ENCODE measurements at regions not wholly inside any gene's neighbourhood (a gene's known extent, or its start where the extent isn't known, plus 50 kb on each side); places are given as distances from the start of the nearest gene placed in this dataset.

DNA sequence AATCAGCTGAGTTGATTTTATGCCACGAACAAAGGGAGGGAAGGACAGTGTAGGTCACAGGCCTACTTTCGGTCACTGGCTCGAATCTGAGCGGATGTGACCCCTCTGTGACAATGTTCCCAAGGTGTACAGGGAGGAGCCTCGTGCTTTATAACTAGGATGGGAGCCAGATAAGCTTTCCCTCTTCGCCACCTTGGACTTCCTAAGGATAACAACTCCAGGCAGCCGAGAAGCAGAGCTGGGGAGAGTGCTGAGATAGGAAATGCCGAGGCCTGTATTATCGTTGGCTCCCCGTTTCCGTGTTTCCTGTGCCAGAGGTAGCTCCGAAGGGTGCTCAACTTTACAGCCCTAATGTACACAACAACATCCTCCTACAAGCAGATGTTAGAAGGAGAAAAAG lies 217.8 kb upstream of the IRX3 start:
- Histone ChIP-seq H3K9ac (ENCODE audit: low read length) (no peak overlapping the region), H3K27ac (ENCODE audit: low read depth, low read length) (no peak overlapping the region), H3K27me3 (ENCODE audit: control insufficient read depth, insufficient read depth, low read length) (no peaks in the 10 kb centered on the region), H3K4me1 (ENCODE audit: control insufficient read depth, insufficient read depth, low read length) (peaks cover 33% of the 10 kb centered on the region), H3K36me3 (ENCODE audit: control insufficient read depth, insufficient read depth, low read length) (no peaks in the 10 kb centered on the region), H3K9me3 (ENCODE audit: control insufficient read depth, insufficient read depth, low read depth, low read length) (no peaks in the 10 kb centered on the region), H3K4me3 (ENCODE audit: low read depth, low read length) (no peak overlapping the region)

GRCh38 chr16:54503856-54504219 lies 217.3 kb upstream of the IRX3 start:
- no peak overlapping the region for H3K9ac ChIP-seq (ENCODE audit: low read length)
- peaks cover 33% of the 10 kb centered on the region for H3K4me1 ChIP-seq (ENCODE audit: control insufficient read depth, insufficient read depth, low read length)
- H3K9me3 ChIP-seq (ENCODE audit: control insufficient read depth, insufficient read depth, low read depth, low read length) = no peaks in the 10 kb centered on the region
- no peaks in the 10 kb centered on the region for H3K27me3 ChIP-seq (ENCODE audit: control insufficient read depth, insufficient read depth, low read length)
- H3K4me3 ChIP-seq (ENCODE audit: low read depth, low read length) = no peak overlapping the region
- no peaks in the 10 kb centered on the region for H3K36me3 ChIP-seq (ENCODE audit: control insufficient read depth, insufficient read depth, low read length)
- H3K27ac ChIP-seq (ENCODE audit: low read depth, low read length) = no peak overlapping the region

DNA sequence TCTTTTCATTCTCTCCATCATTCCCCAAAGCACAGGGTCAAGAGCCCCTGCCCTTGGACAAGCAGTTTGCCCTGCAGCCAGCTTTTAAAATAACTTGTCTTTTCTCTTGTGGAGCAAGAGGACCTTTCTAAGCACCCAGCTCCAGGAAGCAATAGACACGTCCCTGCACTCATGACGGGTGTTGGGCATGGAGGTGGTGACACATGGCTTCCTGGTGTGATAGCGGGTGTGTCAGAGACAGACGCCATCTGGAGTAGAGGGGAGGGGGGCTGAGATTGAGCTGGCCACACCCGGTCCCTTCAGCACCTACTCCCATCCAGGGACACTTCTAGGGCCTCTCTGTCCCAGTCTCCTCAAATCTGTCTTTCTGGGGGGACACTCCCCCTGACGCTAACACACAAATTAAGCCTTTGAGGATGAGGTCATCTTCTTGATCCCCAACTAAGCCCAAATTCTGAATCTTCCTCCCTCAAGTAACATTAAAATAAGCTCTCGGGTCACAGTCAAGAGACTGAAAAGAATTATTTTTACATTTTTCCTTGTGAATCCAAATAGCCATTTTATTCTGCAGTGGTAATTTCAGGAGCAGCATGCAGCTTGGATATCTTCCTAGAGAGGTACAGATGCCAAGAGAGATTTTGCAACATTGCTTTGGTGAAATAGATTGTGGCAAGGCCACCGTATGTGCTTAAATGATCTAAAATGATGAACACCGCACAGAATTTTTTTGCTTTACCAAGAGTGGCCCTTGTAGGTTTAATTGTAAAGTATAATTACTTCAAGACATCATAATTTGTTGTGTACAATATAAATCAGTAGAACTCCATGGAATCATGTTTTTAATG lies 216.6 kb upstream of the IRX3 start:
- Histone ChIP-seq H3K27me3 (ENCODE audit: control insufficient read depth, insufficient read depth, low read length) (no peaks in the 10 kb centered on the region), H3K36me3 (ENCODE audit: control insufficient read depth, insufficient read depth, low read length) (no peaks in the 10 kb centered on the region), H3K4me3 (ENCODE audit: low read depth, low read length) (no peak overlapping the region), H3K4me1 (ENCODE audit: control insufficient read depth, insufficient read depth, low read length) (peaks cover 32% of the 10 kb centered on the region), H3K9me3 (ENCODE audit: control insufficient read depth, insufficient read depth, low read depth, low read length) (peaks cover 3% of the 10 kb centered on the region; the same call in 1 of the 2 replicates), H3K9ac (ENCODE audit: low read length) (no peak overlapping the region), H3K27ac (ENCODE audit: low read depth, low read length) (no peak overlapping the region)

DNA sequence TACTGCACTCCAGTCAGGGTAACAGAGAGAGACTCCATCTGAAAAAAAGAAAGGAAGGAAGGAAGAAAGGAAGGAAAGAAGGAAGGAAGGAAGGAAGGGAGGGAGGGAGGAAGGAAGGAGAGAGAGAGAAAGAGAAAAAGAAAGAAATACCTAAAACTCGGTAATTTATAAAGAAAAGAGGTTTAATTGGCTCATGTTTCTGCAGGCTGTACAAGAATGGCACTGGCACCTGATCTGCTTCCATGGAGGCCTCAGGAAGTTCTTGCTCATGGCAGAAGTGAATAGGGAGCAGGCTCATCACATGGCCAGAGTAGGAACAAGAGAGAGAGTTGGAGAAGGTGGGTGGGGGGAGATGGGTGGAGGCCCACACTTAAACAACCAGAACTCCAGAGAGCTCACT lies 215.2 kb upstream of the IRX3 start:
- Histone ChIP-seq H3K9ac (ENCODE audit: low read length) (no peak overlapping the region), H3K27me3 (ENCODE audit: control insufficient read depth, insufficient read depth, low read length) (no peaks in the 10 kb centered on the region), H3K4me1 (ENCODE audit: control insufficient read depth, insufficient read depth, low read length) (peaks cover 19% of the 10 kb centered on the region), H3K27ac (ENCODE audit: low read depth, low read length) (no peak overlapping the region), H3K36me3 (ENCODE audit: control insufficient read depth, insufficient read depth, low read length) (no peaks in the 10 kb centered on the region), H3K9me3 (ENCODE audit: control insufficient read depth, insufficient read depth, low read depth, low read length) (peaks cover 8% of the 10 kb centered on the region; the same call in 1 of the 2 replicates), H3K4me3 (ENCODE audit: low read depth, low read length) (no peak overlapping the region)

DNA sequence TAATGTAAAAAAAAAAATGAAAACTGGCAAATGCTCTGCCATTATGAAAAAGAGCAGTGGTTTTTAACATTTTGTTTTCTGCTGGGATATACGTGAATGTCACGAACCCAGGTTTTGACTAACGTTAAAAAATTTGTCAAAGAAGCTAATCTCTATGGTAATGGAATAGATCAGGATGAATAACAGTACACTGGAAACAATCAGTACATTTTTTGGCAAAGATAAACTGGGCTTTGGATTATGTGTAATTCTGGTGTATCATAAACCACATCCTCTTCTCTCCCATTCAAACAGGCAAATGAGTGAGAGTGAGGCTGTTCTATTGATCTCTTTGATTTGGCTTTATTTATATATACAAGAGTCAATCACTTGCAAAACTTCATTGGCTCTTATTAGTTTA lies 207.0 kb upstream of the IRX3 start:
- Histone ChIP-seq H3K4me3 (ENCODE audit: low read depth, low read length) (no peak overlapping the region), H3K27ac (ENCODE audit: low read depth, low read length) (no peak overlapping the region), H3K9ac (ENCODE audit: low read length) (no peak overlapping the region), H3K9me3 (ENCODE audit: control insufficient read depth, insufficient read depth, low read depth, low read length) (peaks cover 8% of the 10 kb centered on the region; the same call in 1 of the 2 replicates), H3K4me1 (ENCODE audit: control insufficient read depth, insufficient read depth, low read length) (no peaks in the 10 kb centered on the region), H3K36me3 (ENCODE audit: control insufficient read depth, insufficient read depth, low read length) (no peaks in the 10 kb centered on the region), H3K27me3 (ENCODE audit: control insufficient read depth, insufficient read depth, low read length) (no peaks in the 10 kb centered on the region)

GRCh38 chr16:54493061-54493460 lies 206.5 kb upstream of the IRX3 start:
- H3K36me3 ChIP-seq (ENCODE audit: control insufficient read depth, insufficient read depth, low read length) = no peaks in the 10 kb centered on the region
- no peak overlapping the region for H3K27ac ChIP-seq (ENCODE audit: low read depth, low read length)
- H3K27me3 ChIP-seq (ENCODE audit: control insufficient read depth, insufficient read depth, low read length) = no peaks in the 10 kb centered on the region
- no peak overlapping the region for H3K4me3 ChIP-seq (ENCODE audit: low read depth, low read length)
- H3K9me3 ChIP-seq (ENCODE audit: control insufficient read depth, insufficient read depth, low read depth, low read length) = peaks cover 3% of the 10 kb centered on the region; the same call in 1 of the 2 replicates
- no peak overlapping the region for H3K9ac ChIP-seq (ENCODE audit: low read length)
- H3K4me1 ChIP-seq (ENCODE audit: control insufficient read depth, insufficient read depth, low read length) = no peaks in the 10 kb centered on the region

- H3K9me3 ChIP-seq (ENCODE audit: control insufficient read depth, insufficient read depth, low read depth, low read length) = no peaks in the 10 kb centered on the region
- no peaks in the 10 kb centered on the region for H3K27me3 ChIP-seq (ENCODE audit: control insufficient read depth, insufficient read depth, low read length)
- H3K27ac ChIP-seq (ENCODE audit: low read depth, low read length) = no peak overlapping the region
- no peak overlapping the region for H3K4me3 ChIP-seq (ENCODE audit: low read depth, low read length)
- H3K9ac ChIP-seq (ENCODE audit: low read length) = no peak overlapping the region
- no peaks in the 10 kb centered on the region for H3K4me1 ChIP-seq (ENCODE audit: control insufficient read depth, insufficient read depth, low read length)
- H3K36me3 ChIP-seq (ENCODE audit: control insufficient read depth, insufficient read depth, low read length) = no peaks in the 10 kb centered on the region
Observed at GRCh38 chr16:54490112-54490488, 203.5 kb upstream of the IRX3 start.

DNA sequence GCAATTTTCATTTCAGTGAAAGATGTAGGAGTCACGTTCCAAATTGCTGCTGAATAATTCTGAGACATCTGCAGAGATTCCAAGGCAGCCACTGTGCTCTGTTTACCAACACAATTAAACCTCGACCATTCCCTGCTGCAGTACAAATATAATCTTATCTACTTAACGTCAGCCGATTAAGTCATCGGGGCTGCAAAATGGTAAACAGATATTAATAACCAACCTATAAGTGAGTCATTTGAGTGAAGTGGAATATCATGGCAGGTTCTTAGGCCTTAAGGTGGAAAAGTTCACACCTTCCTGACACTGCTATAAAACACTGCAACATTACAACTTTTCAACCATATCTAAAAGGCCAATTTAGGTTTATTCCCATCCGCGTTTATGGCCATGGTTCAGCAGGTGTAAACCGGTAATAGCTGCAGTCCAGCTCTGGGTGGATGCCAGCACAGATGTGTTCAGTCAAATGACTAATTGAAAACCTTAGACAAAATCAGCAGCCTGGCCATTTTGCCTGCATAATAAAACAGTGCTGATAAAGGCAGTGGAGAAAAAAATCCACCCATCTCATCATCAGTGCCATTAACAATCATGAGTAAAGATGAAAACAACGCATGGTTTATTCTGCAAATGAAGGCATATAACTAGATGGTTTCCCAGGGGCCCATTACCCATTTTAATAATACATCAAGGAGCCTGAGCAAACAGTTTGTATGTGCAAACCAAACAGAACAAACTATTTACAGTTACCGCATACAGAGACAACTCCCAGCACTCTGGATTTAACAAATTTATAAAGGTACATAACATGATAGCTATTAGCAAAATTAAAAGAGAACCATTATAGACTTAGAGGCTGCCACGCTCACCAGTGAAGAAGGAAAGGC lies 202.9 kb upstream of the IRX3 start:
- Histone ChIP-seq H3K36me3 (ENCODE audit: control insufficient read depth, insufficient read depth, low read length) (no peaks in the 10 kb centered on the region), H3K9me3 (ENCODE audit: control insufficient read depth, insufficient read depth, low read depth, low read length) (no peaks in the 10 kb centered on the region), H3K9ac (ENCODE audit: low read length) (no peak overlapping the region), H3K4me3 (ENCODE audit: low read depth, low read length) (no peak overlapping the region), H3K4me1 (ENCODE audit: control insufficient read depth, insufficient read depth, low read length) (no peaks in the 10 kb centered on the region), H3K27ac (ENCODE audit: low read depth, low read length) (no peak overlapping the region), H3K27me3 (ENCODE audit: control insufficient read depth, insufficient read depth, low read length) (no peaks in the 10 kb centered on the region)

GRCh38 chr16:54488729-54489128 lies 202.1 kb upstream of the IRX3 start:
- H3K4me1 ChIP-seq (ENCODE audit: control insufficient read depth, insufficient read depth, low read length) = no peaks in the 10 kb centered on the region
- H3K4me3 ChIP-seq (ENCODE audit: low read depth, low read length) = no peak overlapping the region
- H3K36me3 ChIP-seq (ENCODE audit: control insufficient read depth, insufficient read depth, low read length) = no peaks in the 10 kb centered on the region
- H3K9ac ChIP-seq (ENCODE audit: low read length) = no peak overlapping the region
- no peaks in the 10 kb centered on the region for H3K9me3 ChIP-seq (ENCODE audit: control insufficient read depth, insufficient read depth, low read depth, low read length)
- H3K27ac ChIP-seq (ENCODE audit: low read depth, low read length) = no peak overlapping the region
- no peaks in the 10 kb centered on the region for H3K27me3 ChIP-seq (ENCODE audit: control insufficient read depth, insufficient read depth, low read length)

- Histone ChIP-seq H3K4me1 (ENCODE audit: control insufficient read depth, insufficient read depth, low read length) (no peaks in the 10 kb centered on the region), H3K9me3 (ENCODE audit: control insufficient read depth, insufficient read depth, low read depth, low read length) (no peaks in the 10 kb centered on the region), H3K36me3 (ENCODE audit: control insufficient read depth, insufficient read depth, low read length) (no peaks in the 10 kb centered on the region), H3K9ac (ENCODE audit: low read length) (no peak overlapping the region), H3K27ac (ENCODE audit: low read depth, low read length) (no peak overlapping the region), H3K4me3 (ENCODE audit: low read depth, low read length) (no peak overlapping the region), H3K27me3 (ENCODE audit: control insufficient read depth, insufficient read depth, low read length) (no peaks in the 10 kb centered on the region)
Observed at GRCh38 chr16:54487933-54488332, 201.3 kb upstream of the IRX3 start.

- no peak overlapping the region for H3K27ac ChIP-seq (ENCODE audit: low read depth, low read length)
Observed at GRCh38 chr16:54484700-54485099, 198.1 kb upstream of the IRX3 start.

More at GRCh38 chr16:54484700-54485099, 198.1 kb upstream of the IRX3 start:
- H3K9me3 ChIP-seq (ENCODE audit: control insufficient read depth, insufficient read depth, low read depth, low read length) = no peaks in the 10 kb centered on the region
- no peak overlapping the region for H3K4me3 ChIP-seq (ENCODE audit: low read depth, low read length)
- H3K4me1 ChIP-seq (ENCODE audit: control insufficient read depth, insufficient read depth, low read length) = no peaks in the 10 kb centered on the region
- H3K27me3 ChIP-seq (ENCODE audit: control insufficient read depth, insufficient read depth, low read length) = no peaks in the 10 kb centered on the region
- no peaks in the 10 kb centered on the region for H3K36me3 ChIP-seq (ENCODE audit: control insufficient read depth, insufficient read depth, low read length)
- H3K9ac ChIP-seq (ENCODE audit: low read length) = no peak overlapping the region

All from HUES6 (cell line).